ENCODE measurements at regions not wholly inside any gene's neighbourhood (a gene's known extent, or its start where the extent isn't known, plus 50 kb on each side); places are given as distances from the start of the nearest gene placed in this dataset.

DNA sequence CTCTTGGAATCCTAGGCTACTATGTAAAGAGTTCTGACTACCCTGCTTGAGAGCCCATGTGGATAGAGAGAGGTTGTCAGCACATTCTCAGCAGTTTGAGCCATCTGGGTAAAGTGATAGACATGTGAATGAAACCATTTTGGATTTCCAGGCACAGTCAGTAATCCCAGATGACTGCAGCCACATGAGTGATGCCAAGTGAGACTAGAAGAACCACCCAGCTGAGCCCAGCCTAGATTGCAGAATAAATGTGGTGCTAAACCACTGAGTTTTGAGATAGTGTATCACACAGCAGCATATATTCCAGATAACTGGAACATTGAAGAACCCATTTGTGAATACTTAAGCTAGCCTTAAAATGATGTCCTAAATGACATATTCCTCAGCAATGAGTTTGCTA is 166.2 kb downstream of the ATP6V1G3 start:
- Histone ChIP-seq H3K9me3 (no peaks in the 10 kb centered on the region), H3K27ac (no peak overlapping the region), H3K36me3 (no peaks in the 10 kb centered on the region), H3K27me3 (ENCODE audit: low read depth) (no peaks in the 10 kb centered on the region), H3K4me1 (no peaks in the 10 kb centered on the region), H3K4me3 (no peak overlapping the region)
- intact Hi-C loops (cut with DNase I), result no loop called here
- TF ChIP-seq, protein P1, sequence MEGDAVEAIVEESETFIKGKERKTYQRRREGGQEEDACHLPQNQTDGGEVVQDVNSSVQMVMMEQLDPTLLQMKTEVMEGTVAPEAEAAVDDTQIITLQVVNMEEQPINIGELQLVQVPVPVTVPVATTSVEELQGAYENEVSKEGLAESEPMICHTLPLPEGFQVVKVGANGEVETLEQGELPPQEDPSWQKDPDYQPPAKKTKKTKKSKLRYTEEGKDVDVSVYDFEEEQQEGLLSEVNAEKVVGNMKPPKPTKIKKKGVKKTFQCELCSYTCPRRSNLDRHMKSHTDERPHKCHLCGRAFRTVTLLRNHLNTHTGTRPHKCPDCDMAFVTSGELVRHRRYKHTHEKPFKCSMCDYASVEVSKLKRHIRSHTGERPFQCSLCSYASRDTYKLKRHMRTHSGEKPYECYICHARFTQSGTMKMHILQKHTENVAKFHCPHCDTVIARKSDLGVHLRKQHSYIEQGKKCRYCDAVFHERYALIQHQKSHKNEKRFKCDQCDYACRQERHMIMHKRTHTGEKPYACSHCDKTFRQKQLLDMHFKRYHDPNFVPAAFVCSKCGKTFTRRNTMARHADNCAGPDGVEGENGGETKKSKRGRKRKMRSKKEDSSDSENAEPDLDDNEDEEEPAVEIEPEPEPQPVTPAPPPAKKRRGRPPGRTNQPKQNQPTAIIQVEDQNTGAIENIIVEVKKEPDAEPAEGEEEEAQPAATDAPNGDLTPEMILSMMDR (IDR thresholded peaks at IDR 0.05), result no peak
- no peak for ATAC-seq
- DNase-seq, result no peak

DNA sequence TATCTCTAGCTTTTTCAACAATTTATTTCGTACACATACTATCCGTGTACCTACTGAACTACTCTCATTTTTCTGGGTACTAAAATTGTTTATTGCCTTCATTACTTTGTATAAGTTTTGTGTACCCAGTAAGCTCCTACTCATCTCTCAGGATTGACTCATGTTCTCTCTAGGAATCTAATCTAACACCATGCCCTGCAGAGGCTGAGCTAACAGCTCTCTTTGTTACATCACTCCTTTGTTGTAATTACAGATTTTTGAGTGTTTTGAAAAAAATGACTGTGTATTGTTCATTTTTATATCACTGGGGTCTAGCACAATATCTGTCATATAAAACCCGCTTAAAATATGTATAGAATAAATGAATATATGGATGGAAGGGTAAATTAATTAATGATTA is 167.1 kb downstream of the ATP6V1G3 start:
- TF ChIP-seq, protein P1 (IDR thresholded peaks at IDR 0.05), result no peak
- H3K4me1 ChIP-seq, result no peaks in the 10 kb centered on the region
- ATAC-seq (no peak), DNase-seq (no peak)
- no peak overlapping the region for H3K4me3 ChIP-seq
- H3K36me3 ChIP-seq, result no peaks in the 10 kb centered on the region
- no peaks in the 10 kb centered on the region for H3K9me3 ChIP-seq
- no peaks in the 10 kb centered on the region for H3K27me3 ChIP-seq (ENCODE audit: low read depth)
- intact Hi-C loops (cut with DNase I), result no loop called here
- no peak overlapping the region for H3K27ac ChIP-seq
